ENCODE measurements at regions not wholly inside any gene's neighbourhood (a gene's known extent, or its start where the extent isn't known, plus 50 kb on each side); places are given as distances from the start of the nearest gene placed in this dataset.

GRCh38 chr4:35649778-35650177 is 594.5 kb downstream of the ARAP2 start:
- TF ChIP-seq, protein P1, sequence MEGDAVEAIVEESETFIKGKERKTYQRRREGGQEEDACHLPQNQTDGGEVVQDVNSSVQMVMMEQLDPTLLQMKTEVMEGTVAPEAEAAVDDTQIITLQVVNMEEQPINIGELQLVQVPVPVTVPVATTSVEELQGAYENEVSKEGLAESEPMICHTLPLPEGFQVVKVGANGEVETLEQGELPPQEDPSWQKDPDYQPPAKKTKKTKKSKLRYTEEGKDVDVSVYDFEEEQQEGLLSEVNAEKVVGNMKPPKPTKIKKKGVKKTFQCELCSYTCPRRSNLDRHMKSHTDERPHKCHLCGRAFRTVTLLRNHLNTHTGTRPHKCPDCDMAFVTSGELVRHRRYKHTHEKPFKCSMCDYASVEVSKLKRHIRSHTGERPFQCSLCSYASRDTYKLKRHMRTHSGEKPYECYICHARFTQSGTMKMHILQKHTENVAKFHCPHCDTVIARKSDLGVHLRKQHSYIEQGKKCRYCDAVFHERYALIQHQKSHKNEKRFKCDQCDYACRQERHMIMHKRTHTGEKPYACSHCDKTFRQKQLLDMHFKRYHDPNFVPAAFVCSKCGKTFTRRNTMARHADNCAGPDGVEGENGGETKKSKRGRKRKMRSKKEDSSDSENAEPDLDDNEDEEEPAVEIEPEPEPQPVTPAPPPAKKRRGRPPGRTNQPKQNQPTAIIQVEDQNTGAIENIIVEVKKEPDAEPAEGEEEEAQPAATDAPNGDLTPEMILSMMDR (conservative IDR thresholded peaks at IDR 0.05; ENCODE audit: low read length): no peak
- TF ChIP-seq EZH2phosphoT487 (IDR thresholded peaks at IDR 0.05; ENCODE audit: borderline replicate concordance, low read depth, low read length): no peak
